GM12873 (cell line): ENCODE measurements at regions not wholly inside any gene's neighbourhood (a gene's known extent, or its start where the extent isn't known, plus 50 kb on each side); places are given as distances from the start of the nearest gene placed in this dataset.

Source experiments
- TF ChIP-seq, protein P1 (sequence below): IDR thresholded peaks from 2 replicates; pipeline ENCODE4 v1.5.1; 2012; ENCODE audit warnings: low read depth, mild to moderate bottlenecking, moderate library complexity, low read length, control low read depth; ENCODE audit not compliant: insufficient read depth; ENCODE audit errors: missing control alignments

DNA sequence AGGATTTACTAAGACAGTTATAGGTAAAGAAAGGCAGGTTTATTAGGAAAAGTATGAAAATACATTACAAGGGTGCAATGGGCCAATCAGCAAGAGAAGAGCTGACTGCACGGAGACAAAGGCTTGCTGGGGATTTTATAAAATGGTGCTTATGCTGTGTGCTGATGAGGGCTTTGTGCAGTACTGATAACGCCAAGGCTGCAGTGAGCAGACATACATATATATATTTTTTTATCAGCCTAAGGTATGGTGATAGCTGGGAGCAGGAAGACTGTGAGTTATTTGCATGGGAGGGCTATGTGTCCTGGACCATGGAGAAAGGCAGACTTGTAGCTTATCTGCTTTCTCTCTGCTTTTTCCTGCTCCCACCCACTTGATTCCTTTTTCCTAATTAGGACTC lies 208.1 kb upstream of the ACTBL2 start:
- TF ChIP-seq, protein P1, sequence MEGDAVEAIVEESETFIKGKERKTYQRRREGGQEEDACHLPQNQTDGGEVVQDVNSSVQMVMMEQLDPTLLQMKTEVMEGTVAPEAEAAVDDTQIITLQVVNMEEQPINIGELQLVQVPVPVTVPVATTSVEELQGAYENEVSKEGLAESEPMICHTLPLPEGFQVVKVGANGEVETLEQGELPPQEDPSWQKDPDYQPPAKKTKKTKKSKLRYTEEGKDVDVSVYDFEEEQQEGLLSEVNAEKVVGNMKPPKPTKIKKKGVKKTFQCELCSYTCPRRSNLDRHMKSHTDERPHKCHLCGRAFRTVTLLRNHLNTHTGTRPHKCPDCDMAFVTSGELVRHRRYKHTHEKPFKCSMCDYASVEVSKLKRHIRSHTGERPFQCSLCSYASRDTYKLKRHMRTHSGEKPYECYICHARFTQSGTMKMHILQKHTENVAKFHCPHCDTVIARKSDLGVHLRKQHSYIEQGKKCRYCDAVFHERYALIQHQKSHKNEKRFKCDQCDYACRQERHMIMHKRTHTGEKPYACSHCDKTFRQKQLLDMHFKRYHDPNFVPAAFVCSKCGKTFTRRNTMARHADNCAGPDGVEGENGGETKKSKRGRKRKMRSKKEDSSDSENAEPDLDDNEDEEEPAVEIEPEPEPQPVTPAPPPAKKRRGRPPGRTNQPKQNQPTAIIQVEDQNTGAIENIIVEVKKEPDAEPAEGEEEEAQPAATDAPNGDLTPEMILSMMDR: no peak

DNA sequence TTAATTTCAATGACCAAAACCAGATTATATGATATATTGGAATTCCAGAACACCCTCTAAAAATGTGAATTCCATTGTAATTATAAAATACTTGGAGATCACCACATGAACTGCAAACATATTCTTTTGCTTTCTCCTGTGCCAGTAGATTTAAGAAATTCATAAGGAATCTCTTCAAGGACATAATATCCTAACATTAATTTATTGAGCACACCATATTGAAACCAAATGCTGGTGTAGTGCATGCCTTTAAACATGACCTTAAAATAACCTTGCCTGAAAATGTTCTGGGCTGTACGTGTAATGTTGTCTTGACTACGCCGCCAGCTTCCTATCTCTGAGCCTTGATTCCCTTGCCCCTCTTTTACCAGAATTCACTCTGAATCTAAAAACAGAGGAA lies 205.0 kb upstream of the ACTBL2 start:
- TF ChIP-seq, protein P1: no peak

DNA sequence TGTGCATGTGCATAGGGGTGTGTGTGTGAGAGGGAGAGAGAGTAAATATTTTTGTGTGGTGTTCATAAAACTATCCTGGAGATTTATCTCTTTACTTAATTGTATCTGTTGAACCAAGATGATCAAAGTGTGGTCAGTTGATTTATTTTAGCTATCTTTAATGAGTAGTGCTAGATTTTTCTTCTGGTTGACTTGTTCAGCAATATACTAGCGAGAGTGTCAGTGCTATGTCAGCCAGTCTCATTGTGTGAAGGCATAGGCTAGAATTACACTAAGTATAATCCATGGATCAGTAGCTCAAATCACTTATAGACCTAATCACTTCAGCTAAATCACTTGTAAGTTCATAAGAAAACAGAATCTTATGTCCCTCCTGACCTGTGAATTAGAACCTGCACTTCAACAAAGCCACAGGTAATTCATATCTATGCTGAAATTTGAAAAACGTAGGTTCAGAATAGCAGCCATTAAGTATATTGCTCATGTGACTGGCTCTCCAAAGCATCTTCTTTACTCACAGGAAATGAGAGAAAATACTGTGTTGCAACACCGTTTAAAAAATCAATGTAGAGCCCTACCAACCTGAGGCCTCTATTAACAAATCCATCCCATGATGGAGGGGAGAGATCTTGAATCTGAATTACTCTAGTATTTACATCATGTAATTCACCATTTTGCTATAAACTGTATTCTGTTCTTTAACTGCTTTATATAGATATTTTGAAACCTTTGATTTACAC lies 203.1 kb upstream of the ACTBL2 start:
- TF ChIP-seq, protein P1: no peak

DNA sequence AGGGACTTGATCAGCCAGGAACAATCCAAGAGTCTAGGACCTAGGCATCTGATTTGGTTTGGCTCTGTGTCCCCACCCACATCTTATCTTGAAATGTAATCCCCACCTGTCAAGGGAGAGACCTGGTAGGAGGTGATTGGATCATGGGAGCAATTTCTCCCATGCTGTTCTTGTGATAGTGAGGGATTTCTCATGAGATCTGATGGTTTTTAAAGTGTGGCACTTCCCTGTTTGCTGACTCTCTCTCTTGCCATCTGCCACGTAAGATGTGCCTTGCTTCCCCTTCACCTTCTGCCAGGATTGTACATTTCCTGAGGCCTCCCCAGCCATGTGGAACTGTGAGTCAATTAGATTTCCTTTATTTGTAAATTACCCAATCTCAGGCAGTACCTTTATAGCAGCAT lies 201.7 kb upstream of the ACTBL2 start:
- TF ChIP-seq, protein P1: no peak

DNA sequence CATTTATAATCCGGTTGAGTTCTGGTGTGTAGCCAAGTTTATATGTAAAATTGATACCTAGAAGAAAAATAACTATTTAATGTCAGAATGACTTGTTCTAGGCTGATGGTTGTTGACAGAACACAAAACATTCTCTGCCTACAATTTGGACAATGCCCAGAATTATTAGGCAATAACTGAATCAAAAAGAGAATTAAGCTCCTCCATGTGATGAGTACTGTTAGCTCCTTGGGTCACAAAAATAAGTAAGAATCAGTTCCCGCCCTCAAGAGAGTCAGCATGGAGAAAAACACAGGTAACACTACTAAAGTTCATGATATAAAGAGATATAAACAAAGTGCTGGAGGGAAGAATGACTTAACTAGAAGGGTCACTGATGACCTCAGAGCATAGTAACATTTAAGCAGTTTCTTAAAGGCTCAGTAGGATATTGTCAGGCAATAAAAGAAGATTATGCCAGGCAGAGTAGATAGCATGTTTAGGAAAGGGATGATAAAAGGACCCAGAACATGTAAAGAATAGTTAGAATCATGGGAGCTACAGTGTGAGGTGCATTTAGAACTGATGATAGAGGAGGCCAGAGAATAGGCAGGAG lies 200.5 kb upstream of the ACTBL2 start:
- TF ChIP-seq, protein P1: no peak

DNA sequence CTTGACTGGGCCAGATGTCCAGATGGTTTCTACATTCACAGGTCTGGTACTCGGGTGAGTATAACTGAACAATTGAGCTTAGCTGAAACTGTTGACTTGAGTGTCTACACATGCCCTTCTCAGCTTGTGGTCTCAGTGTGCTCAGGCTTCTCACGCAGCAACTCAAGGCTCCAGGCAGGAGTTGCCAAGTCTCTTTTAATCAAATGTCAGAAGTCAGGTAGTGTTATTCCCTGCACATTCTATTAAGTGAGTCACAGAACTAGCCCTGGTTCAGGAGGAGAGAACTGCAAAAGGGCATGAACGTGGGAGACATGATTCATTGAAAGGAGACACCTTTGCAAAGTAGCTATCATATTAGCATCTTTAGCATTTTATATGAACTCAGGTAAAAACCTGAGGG lies 199.3 kb upstream of the ACTBL2 start:
- TF ChIP-seq, protein P1: no peak

DNA sequence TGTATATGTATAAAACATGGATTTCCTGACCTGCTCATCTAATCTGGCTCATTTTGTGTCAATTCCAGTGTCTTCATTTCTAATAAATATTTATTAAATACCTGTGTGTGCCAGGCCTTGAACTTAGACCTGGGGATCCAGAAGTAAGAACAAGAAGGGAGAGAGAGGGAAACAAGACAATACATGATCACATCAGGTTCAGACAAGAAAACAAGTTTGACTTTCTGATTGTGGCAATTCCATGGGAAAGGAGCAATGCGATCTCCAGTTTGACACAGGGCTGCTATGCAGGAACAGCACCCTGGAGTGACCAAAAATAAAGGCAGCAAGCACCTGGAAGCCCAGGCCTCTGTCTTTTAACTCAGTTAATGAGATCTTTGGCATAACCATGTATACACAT lies 198.1 kb upstream of the ACTBL2 start:
- TF ChIP-seq, protein P1: no peak
